ENCODE measurements at regions not wholly inside any gene's neighbourhood (a gene's known extent, or its start where the extent isn't known, plus 50 kb on each side); places are given as distances from the start of the nearest gene placed in this dataset.
"Not testable (repeated sequence)": the region's sequence is repeated elsewhere in the genome, so short reads cannot be mapped to it uniquely, and the experiment has no call there.

DNA sequence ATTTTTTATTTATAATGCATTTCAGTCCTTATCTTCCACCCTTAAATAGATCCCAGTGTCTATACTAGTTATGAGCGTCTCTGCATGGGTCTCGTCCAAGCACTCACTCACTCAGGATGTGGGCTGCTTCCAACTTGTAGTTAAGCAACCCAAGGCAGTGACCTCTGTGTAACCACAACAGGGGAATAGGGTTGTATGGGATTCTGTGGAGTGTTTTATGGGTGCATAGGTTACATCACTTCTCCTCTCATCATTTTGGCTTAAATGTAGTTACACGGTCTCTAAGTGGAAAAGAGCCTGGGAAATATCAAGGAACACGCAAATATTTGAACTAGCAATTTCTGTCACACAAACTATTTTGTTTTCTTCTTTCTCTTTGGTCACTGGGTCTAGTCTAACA lies 931.0 kb downstream of the STIM2 start:
- no peak for DNase-seq (ENCODE audit: low read depth in 1 of 2, low spot score in 1 of 2)
- TF ChIP-seq, protein P1, sequence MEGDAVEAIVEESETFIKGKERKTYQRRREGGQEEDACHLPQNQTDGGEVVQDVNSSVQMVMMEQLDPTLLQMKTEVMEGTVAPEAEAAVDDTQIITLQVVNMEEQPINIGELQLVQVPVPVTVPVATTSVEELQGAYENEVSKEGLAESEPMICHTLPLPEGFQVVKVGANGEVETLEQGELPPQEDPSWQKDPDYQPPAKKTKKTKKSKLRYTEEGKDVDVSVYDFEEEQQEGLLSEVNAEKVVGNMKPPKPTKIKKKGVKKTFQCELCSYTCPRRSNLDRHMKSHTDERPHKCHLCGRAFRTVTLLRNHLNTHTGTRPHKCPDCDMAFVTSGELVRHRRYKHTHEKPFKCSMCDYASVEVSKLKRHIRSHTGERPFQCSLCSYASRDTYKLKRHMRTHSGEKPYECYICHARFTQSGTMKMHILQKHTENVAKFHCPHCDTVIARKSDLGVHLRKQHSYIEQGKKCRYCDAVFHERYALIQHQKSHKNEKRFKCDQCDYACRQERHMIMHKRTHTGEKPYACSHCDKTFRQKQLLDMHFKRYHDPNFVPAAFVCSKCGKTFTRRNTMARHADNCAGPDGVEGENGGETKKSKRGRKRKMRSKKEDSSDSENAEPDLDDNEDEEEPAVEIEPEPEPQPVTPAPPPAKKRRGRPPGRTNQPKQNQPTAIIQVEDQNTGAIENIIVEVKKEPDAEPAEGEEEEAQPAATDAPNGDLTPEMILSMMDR (IDR thresholded peaks at IDR 0.05; ENCODE audit: insufficient read depth, low read length): no peak
- TF ChIP-seq SPI1 (IDR thresholded peaks at IDR 0.05; ENCODE audit: borderline replicate concordance, low read depth): no peak
- no peak for TF ChIP-seq POLR2AphosphoS5 (IDR thresholded peaks at IDR 0.05; ENCODE audit: low read depth)
- TF ChIP-seq GABPA (IDR thresholded peaks at IDR 0.05; ENCODE audit: low read depth): no peak
- TF ChIP-seq, protein P2, sequence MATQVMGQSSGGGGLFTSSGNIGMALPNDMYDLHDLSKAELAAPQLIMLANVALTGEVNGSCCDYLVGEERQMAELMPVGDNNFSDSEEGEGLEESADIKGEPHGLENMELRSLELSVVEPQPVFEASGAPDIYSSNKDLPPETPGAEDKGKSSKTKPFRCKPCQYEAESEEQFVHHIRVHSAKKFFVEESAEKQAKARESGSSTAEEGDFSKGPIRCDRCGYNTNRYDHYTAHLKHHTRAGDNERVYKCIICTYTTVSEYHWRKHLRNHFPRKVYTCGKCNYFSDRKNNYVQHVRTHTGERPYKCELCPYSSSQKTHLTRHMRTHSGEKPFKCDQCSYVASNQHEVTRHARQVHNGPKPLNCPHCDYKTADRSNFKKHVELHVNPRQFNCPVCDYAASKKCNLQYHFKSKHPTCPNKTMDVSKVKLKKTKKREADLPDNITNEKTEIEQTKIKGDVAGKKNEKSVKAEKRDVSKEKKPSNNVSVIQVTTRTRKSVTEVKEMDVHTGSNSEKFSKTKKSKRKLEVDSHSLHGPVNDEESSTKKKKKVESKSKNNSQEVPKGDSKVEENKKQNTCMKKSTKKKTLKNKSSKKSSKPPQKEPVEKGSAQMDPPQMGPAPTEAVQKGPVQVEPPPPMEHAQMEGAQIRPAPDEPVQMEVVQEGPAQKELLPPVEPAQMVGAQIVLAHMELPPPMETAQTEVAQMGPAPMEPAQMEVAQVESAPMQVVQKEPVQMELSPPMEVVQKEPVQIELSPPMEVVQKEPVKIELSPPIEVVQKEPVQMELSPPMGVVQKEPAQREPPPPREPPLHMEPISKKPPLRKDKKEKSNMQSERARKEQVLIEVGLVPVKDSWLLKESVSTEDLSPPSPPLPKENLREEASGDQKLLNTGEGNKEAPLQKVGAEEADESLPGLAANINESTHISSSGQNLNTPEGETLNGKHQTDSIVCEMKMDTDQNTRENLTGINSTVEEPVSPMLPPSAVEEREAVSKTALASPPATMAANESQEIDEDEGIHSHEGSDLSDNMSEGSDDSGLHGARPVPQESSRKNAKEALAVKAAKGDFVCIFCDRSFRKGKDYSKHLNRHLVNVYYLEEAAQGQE (IDR thresholded peaks at IDR 0.05; ENCODE audit: insufficient replicate concordance, low read depth): no peak

DNA sequence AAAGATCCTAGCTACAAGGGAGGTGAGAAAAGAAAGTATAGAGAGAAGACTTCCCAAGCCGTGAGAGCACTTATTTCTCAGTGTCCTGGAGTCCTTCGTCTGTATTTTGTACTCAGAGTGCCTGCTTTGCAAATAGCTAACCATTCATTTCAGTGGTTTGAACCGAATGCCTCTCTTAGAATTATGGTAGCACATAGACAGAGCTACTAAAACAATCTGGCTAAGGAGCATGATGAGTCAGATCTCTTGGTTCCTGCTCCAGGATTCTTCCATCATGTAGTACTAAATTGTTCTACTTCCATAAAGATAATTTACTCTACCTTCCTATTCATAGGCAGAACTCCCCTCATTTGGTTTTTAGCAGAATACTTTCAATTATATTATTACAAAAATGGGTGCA lies 946.6 kb downstream of the STIM2 start:
- Histone ChIP-seq H3K27me3 (ENCODE audit: insufficient read depth, poor library complexity, severe bottlenecking) (no peaks in the 10 kb centered on the region), H3K27ac (replicated peaks) (no peak overlapping the region), H3K4me3 (replicated peaks; ENCODE audit: insufficient read depth, low read length) (no peak overlapping the region)
- TF ChIP-seq, protein P2 (IDR thresholded peaks at IDR 0.05; ENCODE audit: insufficient replicate concordance, low read depth): no peak
- TF ChIP-seq GABPA (IDR thresholded peaks at IDR 0.05; ENCODE audit: low read depth): no peak
- no peak for TF ChIP-seq POLR2AphosphoS5 (IDR thresholded peaks at IDR 0.05; ENCODE audit: low read depth)
- TF ChIP-seq SPI1 (IDR thresholded peaks at IDR 0.05; ENCODE audit: borderline replicate concordance, low read depth): no peak
- DNase-seq (ENCODE audit: low read depth in 1 of 2, low spot score in 1 of 2): no peak

More for the DNA sequence above, 931.0 kb downstream of the STIM2 start:
- H3K4me3 ChIP-seq (replicated peaks; ENCODE audit: insufficient read depth, low read length): no peak overlapping the region
- H3K27ac ChIP-seq (replicated peaks): no peak overlapping the region
- no peaks in the 10 kb centered on the region for H3K27me3 ChIP-seq (ENCODE audit: insufficient read depth, poor library complexity, severe bottlenecking)

DNA sequence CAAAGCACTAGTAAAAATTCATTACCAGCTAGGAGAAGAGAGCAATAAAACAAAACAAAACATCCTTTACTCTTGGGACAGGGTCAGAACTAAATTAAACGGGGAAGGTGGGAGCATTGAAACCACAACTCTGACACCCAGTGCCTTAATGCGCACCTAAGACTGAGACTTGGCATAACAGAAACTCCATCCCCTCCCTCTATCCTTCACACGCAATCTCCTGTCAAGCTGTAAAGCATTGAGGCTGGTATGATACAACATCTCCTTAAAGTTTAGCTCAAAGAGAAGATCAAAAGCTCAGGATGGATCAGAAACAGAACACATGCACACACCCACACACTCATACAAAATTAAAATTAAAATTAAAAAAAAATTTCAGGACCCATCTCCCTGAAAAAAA lies 951.3 kb downstream of the STIM2 start:
- no peak for DNase-seq (ENCODE audit: low read depth in 1 of 2, low spot score in 1 of 2)
- Histone ChIP-seq H3K4me3 (replicated peaks; ENCODE audit: insufficient read depth, low read length) (no peak overlapping the region), H3K27ac (replicated peaks) (no peak overlapping the region), H3K27me3 (ENCODE audit: insufficient read depth, poor library complexity, severe bottlenecking) (no peaks in the 10 kb centered on the region)
- TF ChIP-seq SPI1 (IDR thresholded peaks at IDR 0.05; ENCODE audit: borderline replicate concordance, low read depth): no peak
- TF ChIP-seq GABPA (IDR thresholded peaks at IDR 0.05; ENCODE audit: low read depth): no peak
- TF ChIP-seq POLR2AphosphoS5 (IDR thresholded peaks at IDR 0.05; ENCODE audit: low read depth): no peak

DNA sequence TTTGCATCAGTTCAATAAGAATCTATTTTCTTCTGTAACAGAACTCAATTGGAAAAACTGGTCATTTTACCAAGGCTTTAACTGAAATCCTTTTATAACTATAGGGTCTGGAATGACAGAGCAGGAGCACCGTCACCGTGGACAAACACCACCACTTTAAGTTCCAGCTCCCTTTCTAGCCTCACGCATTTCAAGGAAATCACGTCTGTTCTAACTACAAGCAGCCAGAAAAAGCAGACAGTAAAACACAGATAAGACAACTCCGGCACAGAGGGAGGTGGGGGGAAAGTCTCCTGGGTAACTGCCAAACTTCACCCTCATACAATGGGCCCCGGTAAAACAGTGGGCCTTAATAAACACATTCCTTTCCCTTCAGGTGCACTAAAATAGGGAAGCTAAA lies 952.6 kb downstream of the STIM2 start:
- not testable (repeated sequence) for H3K27me3 ChIP-seq (ENCODE audit: insufficient read depth, poor library complexity, severe bottlenecking); H3K27ac ChIP-seq (replicated peaks); DNase-seq (ENCODE audit: low read depth in 1 of 2, low spot score in 1 of 2); H3K4me3 ChIP-seq (replicated peaks; ENCODE audit: insufficient read depth, low read length)

DNA sequence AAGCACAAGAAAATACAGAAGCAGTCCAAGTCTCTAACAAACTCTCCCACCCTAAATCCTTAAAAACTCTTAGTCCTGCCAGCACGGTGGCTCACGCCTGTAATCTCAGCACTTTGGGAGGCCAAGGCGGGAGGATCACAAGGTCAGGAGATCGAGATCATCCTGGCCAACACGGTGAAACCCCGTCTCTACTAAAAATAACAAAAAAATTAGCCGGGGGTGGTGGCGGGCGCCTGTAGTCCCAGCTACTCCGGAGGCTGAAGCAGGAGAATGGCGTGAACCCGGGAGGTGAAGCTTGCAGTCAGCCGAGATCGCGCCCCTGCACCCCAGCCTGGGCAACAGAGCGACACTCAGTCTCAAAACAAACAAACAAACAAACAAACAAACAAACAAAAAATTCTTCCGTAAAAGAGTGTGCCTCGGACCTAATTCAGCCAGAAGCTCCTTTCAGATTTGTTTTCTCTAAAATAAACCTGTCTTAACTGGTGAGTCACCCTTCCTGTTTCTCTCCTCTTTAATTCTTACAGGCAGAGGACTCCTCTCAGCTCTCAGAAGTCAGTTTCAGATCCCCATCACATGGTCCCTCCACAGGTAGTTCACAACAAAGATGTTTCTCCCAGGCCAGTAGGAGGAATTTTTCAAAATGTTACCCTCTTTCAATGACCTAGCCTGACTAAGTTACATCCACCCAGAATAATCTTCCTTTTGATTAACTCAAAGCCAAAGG lies 953.2 kb downstream of the STIM2 start:
- H3K4me3 ChIP-seq (replicated peaks; ENCODE audit: insufficient read depth, low read length); H3K27ac ChIP-seq (replicated peaks); DNase-seq (ENCODE audit: low read depth in 1 of 2, low spot score in 1 of 2); H3K27me3 ChIP-seq (ENCODE audit: insufficient read depth, poor library complexity, severe bottlenecking): not testable (repeated sequence)

DNA sequence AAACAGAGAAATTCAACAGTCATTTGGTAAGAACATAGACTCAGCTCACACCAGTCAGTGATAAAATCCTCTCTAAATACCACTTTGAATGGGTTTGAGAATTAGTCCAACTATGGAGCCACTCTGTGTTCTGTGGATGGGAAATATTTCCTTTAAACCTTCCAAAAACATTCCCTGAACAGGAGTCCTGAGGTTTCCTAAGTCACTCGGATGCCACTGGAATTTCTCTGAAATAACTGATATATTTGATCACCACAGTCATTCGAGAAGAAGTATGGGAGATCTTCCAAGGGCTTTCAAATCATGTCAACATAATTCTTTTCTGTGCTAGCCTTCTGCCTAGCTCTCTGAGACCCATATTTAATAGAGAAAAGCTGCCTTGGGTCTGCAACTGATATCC lies 958.6 kb downstream of the STIM2 start:
- DNase-seq (ENCODE audit: low read depth in 1 of 2, low spot score in 1 of 2): no peak
- Histone ChIP-seq H3K27me3 (ENCODE audit: insufficient read depth, poor library complexity, severe bottlenecking) (no peaks in the 10 kb centered on the region), H3K4me3 (replicated peaks; ENCODE audit: insufficient read depth, low read length) (no peak overlapping the region), H3K27ac (replicated peaks) (no peak overlapping the region)
- TF ChIP-seq POLR2AphosphoS5 (IDR thresholded peaks at IDR 0.05; ENCODE audit: low read depth) (no peak), SPI1 (IDR thresholded peaks at IDR 0.05; ENCODE audit: borderline replicate concordance, low read depth) (no peak), GABPA (IDR thresholded peaks at IDR 0.05; ENCODE audit: low read depth) (no peak)
- TF ChIP-seq, protein P2 (IDR thresholded peaks at IDR 0.05; ENCODE audit: insufficient replicate concordance, low read depth): no peak
- TF ChIP-seq, protein P1 (IDR thresholded peaks at IDR 0.05; ENCODE audit: insufficient read depth, low read length): no peak

All from HL-60 (cell line).